ENCODE measurements at regions not wholly inside any gene's neighbourhood (a gene's known extent, or its start where the extent isn't known, plus 50 kb on each side); places are given as distances from the start of the nearest gene placed in this dataset.

GRCh38 chr2:144084114-144084661, 435.7 kb downstream of the ZEB2 start:
- Mint-ChIP-seq H3K9me3 (ENCODE audit: low read depth) (peaks cover 2% of the 10 kb centered on the region), H3K4me1 (peaks cover 11% of the 10 kb centered on the region), H3K27ac (no peak overlapping the region), H3K36me3 (ENCODE audit: low read depth) (peaks cover 8% of the 10 kb centered on the region), H3K4me3 (no peak overlapping the region), H3K27me3 (no peaks in the 10 kb centered on the region)
- ATAC-seq (no peak), DNase-seq (no peak)
- CTCF ChIA-PET = no interaction called here
- intact Hi-C loops (cut with DNase I, micrococcal nuclease) = no loop called here
- POLR2A ChIA-PET = no interaction called here

GRCh38 chr2:144083211-144083610, 436.7 kb downstream of the ZEB2 start:
- peaks cover 11% of the 10 kb centered on the region for H3K4me1 Mint-ChIP-seq
- no peaks in the 10 kb centered on the region for H3K9me3 Mint-ChIP-seq (ENCODE audit: low read depth)
- no peak overlapping the region for H3K4me3 Mint-ChIP-seq
- ATAC-seq (no peak), DNase-seq (no peak)
- ChIA-PET POLR2A (no interaction called here), CTCF (interaction anchor here (1.1 kb wide), 1 partner anchor 141 kb away, joined by 3 read pairs; no protein-coding TSS in a partner anchor)
- H3K27ac Mint-ChIP-seq = no peak overlapping the region
- intact Hi-C loops (cut with DNase I, micrococcal nuclease) = no loop called here
- no peaks in the 10 kb centered on the region for H3K27me3 Mint-ChIP-seq
- peaks cover 3% of the 10 kb centered on the region for H3K36me3 Mint-ChIP-seq (ENCODE audit: low read depth)

- DNase-seq (no peak), ATAC-seq (no peak)
- Mint-ChIP-seq H3K36me3 (ENCODE audit: low read depth) (peaks cover 3% of the 10 kb centered on the region), H3K27me3 (no peaks in the 10 kb centered on the region), H3K9me3 (ENCODE audit: low read depth) (no peaks in the 10 kb centered on the region), H3K4me3 (no peak overlapping the region), H3K27ac (no peak overlapping the region), H3K4me1 (peaks cover 11% of the 10 kb centered on the region)
- CTCF ChIA-PET = interaction anchor here (1.1 kb wide), 1 partner anchor 142 kb away, joined by 3 read pairs; no protein-coding TSS in a partner anchor
- POLR2A ChIA-PET = no interaction called here
- intact Hi-C loops (cut with DNase I, micrococcal nuclease) = no loop called here
Observed at GRCh38 chr2:144082777-144083176, 437.1 kb downstream of the ZEB2 start.

GRCh38 chr2:144082327-144082726, 437.6 kb downstream of the ZEB2 start:
- Mint-ChIP-seq H3K4me3 (no peak overlapping the region), H3K27me3 (no peaks in the 10 kb centered on the region), H3K27ac (no peak overlapping the region), H3K4me1 (peaks cover 7% of the 10 kb centered on the region), H3K36me3 (ENCODE audit: low read depth) (no peaks in the 10 kb centered on the region), H3K9me3 (ENCODE audit: low read depth) (no peaks in the 10 kb centered on the region)
- DNase-seq = no peak
- intact Hi-C loops (cut with DNase I, micrococcal nuclease) = no loop called here
- POLR2A ChIA-PET = no interaction called here
- ATAC-seq = no peak
- CTCF ChIA-PET = no interaction called here

- intact Hi-C loops (cut with DNase I, micrococcal nuclease) = no loop called here
- no peak overlapping the region for H3K27ac Mint-ChIP-seq
- DNase-seq = no peak
Observed at GRCh38 chr2:144081272-144081671, 438.6 kb downstream of the ZEB2 start.

GRCh38 chr2:144079803-144080202, 440.1 kb downstream of the ZEB2 start:
- Mint-ChIP-seq H3K36me3 (ENCODE audit: low read depth) (no peaks in the 10 kb centered on the region), H3K4me1 (no peaks in the 10 kb centered on the region), H3K27ac (no peak overlapping the region), H3K9me3 (ENCODE audit: low read depth) (no peaks in the 10 kb centered on the region), H3K27me3 (no peaks in the 10 kb centered on the region), H3K4me3 (no peak overlapping the region)
- DNase-seq (no peak), ATAC-seq (no peak)
- intact Hi-C loops (cut with DNase I, micrococcal nuclease) = no loop called here
- ChIA-PET POLR2A (no interaction called here), CTCF (no interaction called here)

More at GRCh38 chr2:144081272-144081671, 438.6 kb downstream of the ZEB2 start:
- CTCF ChIA-PET = interaction anchor here (0.6 to 0.7 kb wide), 2 partner anchors 27 to 158 kb away, joined by 3 read pairs; no protein-coding TSS in a partner anchor
- Mint-ChIP-seq H3K4me1 (no peaks in the 10 kb centered on the region), H3K9me3 (ENCODE audit: low read depth) (no peaks in the 10 kb centered on the region), H3K4me3 (no peak overlapping the region), H3K27me3 (no peaks in the 10 kb centered on the region), H3K36me3 (ENCODE audit: low read depth) (no peaks in the 10 kb centered on the region)
- POLR2A ChIA-PET = no interaction called here
- no peak for ATAC-seq

GRCh38 chr2:144078802-144079724, 440.9 kb downstream of the ZEB2 start:
- intact Hi-C loops (cut with DNase I, micrococcal nuclease) = no loop called here
- DNase-seq = no peak
- no peak overlapping the region for H3K27ac Mint-ChIP-seq
- no peaks in the 10 kb centered on the region for H3K4me1 Mint-ChIP-seq
- no peak for ATAC-seq
- H3K36me3 Mint-ChIP-seq (ENCODE audit: low read depth) = no peaks in the 10 kb centered on the region
- H3K27me3 Mint-ChIP-seq = no peaks in the 10 kb centered on the region
- ChIA-PET POLR2A (no interaction called here), CTCF (no interaction called here)
- no peak overlapping the region for H3K4me3 Mint-ChIP-seq
- no peaks in the 10 kb centered on the region for H3K9me3 Mint-ChIP-seq (ENCODE audit: low read depth)

- H3K4me1 Mint-ChIP-seq = no peaks in the 10 kb centered on the region
- no peaks in the 10 kb centered on the region for H3K36me3 Mint-ChIP-seq (ENCODE audit: low read depth)
- H3K27ac Mint-ChIP-seq = no peak overlapping the region
- POLR2A ChIA-PET = no interaction called here
- H3K4me3 Mint-ChIP-seq = no peak overlapping the region
- DNase-seq (no peak), ATAC-seq (no peak)
- CTCF ChIA-PET = no interaction called here
- intact Hi-C loops (cut with DNase I, micrococcal nuclease) = no loop called here
- no peaks in the 10 kb centered on the region for H3K9me3 Mint-ChIP-seq (ENCODE audit: low read depth)
- no peaks in the 10 kb centered on the region for H3K27me3 Mint-ChIP-seq
Observed at GRCh38 chr2:144078106-144078505, 441.8 kb downstream of the ZEB2 start.

- ChIA-PET CTCF (no interaction called here), POLR2A (no interaction called here)
- no peak for DNase-seq
- intact Hi-C loops (cut with DNase I, micrococcal nuclease) = no loop called here
- H3K36me3 Mint-ChIP-seq (ENCODE audit: low read depth) = no peaks in the 10 kb centered on the region
- no peak overlapping the region for H3K4me3 Mint-ChIP-seq
- no peak overlapping the region for H3K27ac Mint-ChIP-seq
- H3K4me1 Mint-ChIP-seq = no peaks in the 10 kb centered on the region
- H3K9me3 Mint-ChIP-seq (ENCODE audit: low read depth) = no peaks in the 10 kb centered on the region
- no peaks in the 10 kb centered on the region for H3K27me3 Mint-ChIP-seq
- no peak for ATAC-seq
Observed at GRCh38 chr2:144074450-144074849, 445.5 kb downstream of the ZEB2 start.

GRCh38 chr2:144071461-144071860, 448.5 kb downstream of the ZEB2 start:
- Mint-ChIP-seq H3K27me3 (no peaks in the 10 kb centered on the region), H3K9me3 (ENCODE audit: low read depth) (no peaks in the 10 kb centered on the region), H3K27ac (no peak overlapping the region), H3K4me1 (no peaks in the 10 kb centered on the region), H3K36me3 (ENCODE audit: low read depth) (no peaks in the 10 kb centered on the region), H3K4me3 (no peak overlapping the region)
- POLR2A ChIA-PET = no interaction called here
- intact Hi-C loops (cut with DNase I, micrococcal nuclease) = no loop called here
- ATAC-seq = no peak
- DNase-seq = no peak
- CTCF ChIA-PET = no interaction called here

GRCh38 chr2:144067506-144067905, 452.4 kb downstream of the ZEB2 start:
- intact Hi-C loops (cut with DNase I, micrococcal nuclease) = no loop called here
- no peaks in the 10 kb centered on the region for H3K36me3 Mint-ChIP-seq (ENCODE audit: low read depth)
- no peaks in the 10 kb centered on the region for H3K27me3 Mint-ChIP-seq
- POLR2A ChIA-PET = no interaction called here
- no peaks in the 10 kb centered on the region for H3K4me1 Mint-ChIP-seq
- H3K27ac Mint-ChIP-seq = no peak overlapping the region
- DNase-seq (no peak), ATAC-seq (no peak)
- no peaks in the 10 kb centered on the region for H3K9me3 Mint-ChIP-seq (ENCODE audit: low read depth)
- no peak overlapping the region for H3K4me3 Mint-ChIP-seq
- CTCF ChIA-PET = no interaction called here

- intact Hi-C loops (cut with DNase I, micrococcal nuclease) = no loop called here
- Mint-ChIP-seq H3K27me3 (no peaks in the 10 kb centered on the region), H3K4me3 (no peak overlapping the region), H3K36me3 (ENCODE audit: low read depth) (no peaks in the 10 kb centered on the region), H3K27ac (no peak overlapping the region), H3K9me3 (ENCODE audit: low read depth) (no peaks in the 10 kb centered on the region), H3K4me1 (no peaks in the 10 kb centered on the region)
- DNase-seq (no peak), ATAC-seq (no peak)
- CTCF ChIA-PET = interaction anchor here (0.6 to 1.0 kb wide), 2 partner anchors 15 to 41 kb away, joined by 3 to 6 read pairs; no protein-coding TSS in a partner anchor
- POLR2A ChIA-PET = no interaction called here
Observed at GRCh38 chr2:144063602-144064001, 456.3 kb downstream of the ZEB2 start.

All from activated CD4-positive, alpha-beta T cell treated with anti-CD3 and anti-CD28 coated beads for 36 hours (primary cell).